SJCRH30 (cell line): ENCODE measurements at regions not wholly inside any gene's neighbourhood (a gene's known extent, or its start where the extent isn't known, plus 50 kb on each side); places are given as distances from the start of the nearest gene placed in this dataset.

Experiments used
- DNase-seq, 2 experiments: peaks; one replicate each; pipeline ENCODE4 v3.0.0-alpha.2; 2015 to 2020
- H3K27ac ChIP-seq: fragments of 250-450 bp; sonication (Bioruptor Pico); 2 replicates; pipeline ENCODE4 v1.5.1; 2020; ENCODE audit warnings: mild to moderate bottlenecking, moderate library complexity
- H3K27me3 ChIP-seq: fragments of 250-450 bp; sonication (Bioruptor Pico); 2 replicates; pipeline ENCODE4 v1.5.1; 2020; ENCODE audit warnings: mild to moderate bottlenecking, moderate library complexity
- H3K36me3 ChIP-seq: fragments of 250-450 bp; sonication (Bioruptor Pico); 2 replicates; pipeline ENCODE4 v1.5.1; 2020; ENCODE audit warnings: mild to moderate bottlenecking, moderate library complexity
- H3K4me1 ChIP-seq: fragments of 250-450 bp; sonication (Bioruptor Pico); 2 replicates; pipeline ENCODE4 v1.5.1; 2020; ENCODE audit warnings: mild to moderate bottlenecking, moderate library complexity
- H3K4me3 ChIP-seq: fragments of 250-450 bp; sonication (Bioruptor Pico); 2 replicates; pipeline ENCODE4 v1.5.1; 2020; ENCODE audit warnings: mild to moderate bottlenecking, moderate library complexity
- H3K9me3 ChIP-seq: fragments of 250-450 bp; sonication (Bioruptor Pico); replicated peaks from 2 replicates; pipeline ENCODE4 v1.5.1; 2020; ENCODE audit warnings: mild to moderate bottlenecking, moderate library complexity

DNA sequence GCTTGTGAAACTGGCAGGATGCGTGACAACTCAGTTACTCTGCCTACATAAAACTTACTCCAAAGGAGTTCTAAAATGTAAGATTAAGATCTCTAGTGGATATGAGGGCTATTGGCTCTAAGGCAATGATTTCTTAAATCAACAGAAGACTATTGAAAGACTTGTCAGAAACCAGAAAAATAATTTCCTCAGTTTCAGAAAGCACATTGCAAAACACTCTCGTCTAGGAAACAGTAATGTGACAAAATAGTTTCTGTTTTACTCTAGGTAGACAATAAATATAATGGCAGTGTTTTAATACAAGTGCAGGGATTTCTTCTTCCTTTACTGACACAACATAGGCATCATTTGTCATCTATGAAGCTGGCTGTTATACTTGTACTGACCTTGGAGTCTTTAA, 230.1 kb downstream of the KCTD12 start:
- no peak for DNase-seq
- H3K4me1 ChIP-seq, result no peaks in the 10 kb centered on the region
- no peak overlapping the region for H3K27ac ChIP-seq
- H3K36me3 ChIP-seq, result no peaks in the 10 kb centered on the region
- H3K9me3 ChIP-seq, result no peaks in the 10 kb centered on the region
- H3K27me3 ChIP-seq, result no peaks in the 10 kb centered on the region
- no peak overlapping the region for H3K4me3 ChIP-seq

DNA sequence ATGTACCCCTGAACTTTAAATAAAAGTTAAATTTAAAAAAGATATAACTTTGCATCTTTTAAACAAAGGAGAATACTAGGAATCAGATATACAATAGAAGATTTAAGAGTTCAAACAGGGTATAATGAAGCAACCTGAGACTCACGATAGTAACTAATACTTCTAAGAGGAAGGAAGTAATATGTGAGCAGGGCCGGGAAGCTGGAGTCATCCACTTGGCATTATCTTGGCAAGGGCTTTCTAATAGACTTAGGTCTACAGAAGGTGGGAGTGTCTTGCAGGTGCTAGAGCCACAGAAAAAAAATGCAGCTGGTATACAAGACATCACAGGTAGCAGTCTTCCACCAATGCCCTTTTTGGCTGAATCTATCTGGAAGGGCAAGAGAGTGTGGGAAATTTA, 231.9 kb downstream of the KCTD12 start:
- H3K9me3 ChIP-seq, result no peaks in the 10 kb centered on the region
- DNase-seq, result no peak
- H3K4me1 ChIP-seq, result no peaks in the 10 kb centered on the region
- no peaks in the 10 kb centered on the region for H3K36me3 ChIP-seq
- H3K4me3 ChIP-seq, result no peak overlapping the region
- no peak overlapping the region for H3K27ac ChIP-seq
- H3K27me3 ChIP-seq, result no peaks in the 10 kb centered on the region

DNA sequence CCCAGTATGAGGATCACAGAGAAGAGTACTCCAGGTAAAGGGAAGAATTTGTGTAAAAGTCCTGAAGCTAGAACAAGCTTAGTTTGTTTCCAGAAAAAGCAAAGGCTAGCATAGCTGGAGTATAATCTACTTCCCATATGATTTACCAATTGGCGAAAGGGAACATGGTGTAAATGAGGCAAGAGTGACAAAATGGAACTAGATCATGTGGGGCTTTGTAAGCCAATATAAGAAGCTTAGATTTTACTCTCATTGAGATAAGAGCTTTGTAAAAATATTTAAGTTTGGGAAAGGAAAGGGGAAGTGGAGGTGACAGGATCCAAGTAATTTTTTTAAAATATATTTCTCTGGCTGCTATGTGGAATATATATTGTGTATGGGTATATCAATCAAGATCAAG, 234.9 kb downstream of the KCTD12 start:
- Histone ChIP-seq H3K4me1 (no peaks in the 10 kb centered on the region; the same call in 1 of the 2 replicates), H3K9me3 (no peaks in the 10 kb centered on the region), H3K27me3 (no peaks in the 10 kb centered on the region), H3K36me3 (no peaks in the 10 kb centered on the region), H3K27ac (no peak overlapping the region), H3K4me3 (no peak overlapping the region)
- DNase-seq, result no peak

DNA sequence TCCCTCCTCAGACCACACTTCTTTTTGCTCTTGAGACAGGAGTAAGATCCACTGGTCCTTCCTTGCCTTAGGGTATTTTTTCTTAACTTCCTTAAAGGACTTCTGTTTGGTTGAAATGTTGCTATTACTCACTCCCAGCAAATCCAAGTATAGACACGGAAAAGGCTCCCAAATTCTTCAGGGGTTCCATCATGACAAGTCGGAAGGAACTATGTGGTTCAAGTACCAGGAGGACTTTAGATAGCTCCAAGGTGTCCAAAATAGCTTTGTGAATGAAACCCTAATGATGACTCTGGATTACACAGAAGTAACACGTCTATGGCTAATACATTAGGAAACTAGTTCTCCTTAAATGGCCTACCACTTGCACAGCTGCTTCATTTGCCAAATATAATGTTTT, 238.7 kb downstream of the KCTD12 start:
- Histone ChIP-seq H3K36me3 (no peaks in the 10 kb centered on the region), H3K4me3 (no peak overlapping the region), H3K9me3 (no peaks in the 10 kb centered on the region), H3K27ac (no peak overlapping the region), H3K27me3 (no peaks in the 10 kb centered on the region), H3K4me1 (no peaks in the 10 kb centered on the region; the same call in none of the 2 replicates)
- DNase-seq, result no peak

DNA sequence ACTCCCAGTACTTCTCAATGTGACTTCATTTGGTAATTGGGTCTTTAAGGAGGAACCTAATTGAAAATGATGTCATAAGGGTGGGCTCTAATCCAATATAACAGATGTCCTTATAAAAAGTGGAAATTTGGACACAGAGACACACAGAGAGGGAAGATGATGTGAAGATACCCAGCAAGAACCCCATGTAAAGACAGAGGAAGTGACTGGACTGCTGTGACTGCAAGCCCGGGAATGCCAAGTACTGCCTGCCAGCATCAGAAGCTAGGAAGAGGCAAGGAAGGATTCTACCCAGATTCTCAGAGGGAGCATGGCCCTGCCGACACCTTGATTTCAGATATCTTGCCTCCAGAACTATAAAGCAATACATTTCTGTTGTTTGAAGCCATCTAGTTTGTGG, 239.3 kb downstream of the KCTD12 start:
- Histone ChIP-seq H3K27me3 (no peaks in the 10 kb centered on the region), H3K4me3 (no peak overlapping the region), H3K36me3 (no peaks in the 10 kb centered on the region), H3K27ac (no peak overlapping the region), H3K9me3 (no peaks in the 10 kb centered on the region), H3K4me1 (peaks cover 2% of the 10 kb centered on the region)
- DNase-seq, result no peak

DNA sequence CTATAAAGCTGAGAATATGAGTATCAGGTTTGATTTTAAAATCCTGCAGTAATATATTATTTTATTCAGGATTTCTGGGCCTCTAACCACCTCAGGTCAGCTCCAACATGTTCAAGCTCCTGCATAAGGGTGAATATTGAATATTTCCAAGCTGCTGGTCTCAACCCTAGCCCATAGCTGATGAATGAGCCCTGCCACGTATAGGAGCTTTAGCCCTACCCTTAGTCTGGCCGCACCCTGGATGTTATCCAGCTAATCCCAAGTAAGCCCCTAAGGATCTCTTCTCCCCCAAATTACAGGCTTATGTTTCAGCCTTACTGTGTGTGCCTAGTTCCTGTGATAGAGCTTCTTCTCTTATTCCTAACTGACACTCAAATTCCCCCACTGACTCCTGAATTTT, 240.6 kb downstream of the KCTD12 start:
- Histone ChIP-seq H3K9me3 (no peaks in the 10 kb centered on the region), H3K27me3 (no peaks in the 10 kb centered on the region), H3K27ac (no peak overlapping the region), H3K36me3 (no peaks in the 10 kb centered on the region), H3K4me1 (peaks cover 10% of the 10 kb centered on the region), H3K4me3 (no peak overlapping the region)
- no peak for DNase-seq

DNA sequence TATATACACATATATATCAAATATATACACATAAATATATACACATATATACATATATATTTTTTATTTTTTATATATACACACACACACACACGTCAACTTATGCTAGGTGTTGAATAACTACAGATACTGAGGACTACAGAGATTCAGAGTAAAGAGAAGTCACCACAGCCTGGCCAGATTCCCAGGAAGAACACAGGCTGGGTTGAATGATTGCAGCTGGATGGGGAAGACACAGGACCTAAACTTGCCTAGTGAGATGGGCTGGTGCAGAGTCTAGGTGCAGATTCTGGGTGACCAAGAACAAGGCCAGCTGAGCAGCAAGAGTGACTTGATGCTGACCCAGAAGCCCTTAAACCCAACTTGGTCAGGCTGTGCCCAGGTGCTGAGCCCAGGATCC, 241.3 kb downstream of the KCTD12 start:
- no peaks in the 10 kb centered on the region for H3K36me3 ChIP-seq
- H3K27ac ChIP-seq, result no peak overlapping the region
- H3K27me3 ChIP-seq, result no peaks in the 10 kb centered on the region
- no peak overlapping the region for H3K4me3 ChIP-seq
- no peak for DNase-seq
- H3K9me3 ChIP-seq, result no peaks in the 10 kb centered on the region
- H3K4me1 ChIP-seq, result peaks cover 16% of the 10 kb centered on the region

DNA sequence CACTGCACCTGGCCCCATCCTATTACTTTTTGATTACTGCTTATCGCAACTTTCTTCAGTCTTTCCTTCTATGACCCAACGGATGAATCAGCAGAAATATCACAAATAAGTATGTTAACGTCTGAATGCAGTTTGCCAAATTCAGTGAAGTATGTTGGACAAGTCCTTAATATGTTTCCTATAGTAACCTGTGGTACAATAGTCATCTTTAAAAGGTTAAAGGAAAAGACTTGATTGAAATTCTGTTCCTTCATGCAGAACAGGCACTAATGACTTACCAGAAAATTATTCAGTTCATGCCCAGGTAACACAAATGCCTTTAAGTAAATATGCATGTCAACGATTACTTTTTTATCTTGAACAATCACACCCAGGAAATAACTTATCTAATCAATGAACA, 242.6 kb downstream of the KCTD12 start:
- H3K4me1 ChIP-seq, result peaks cover 16% of the 10 kb centered on the region
- 0 out of 2 replicates have a peak, but pooled peaks cover 4% of the 10 kb centered on the region for H3K9me3 ChIP-seq
- H3K27ac ChIP-seq, result no peak overlapping the region
- H3K27me3 ChIP-seq, result no peaks in the 10 kb centered on the region
- no peak overlapping the region for H3K4me3 ChIP-seq
- DNase-seq, result no peak
- no peaks in the 10 kb centered on the region for H3K36me3 ChIP-seq

DNA sequence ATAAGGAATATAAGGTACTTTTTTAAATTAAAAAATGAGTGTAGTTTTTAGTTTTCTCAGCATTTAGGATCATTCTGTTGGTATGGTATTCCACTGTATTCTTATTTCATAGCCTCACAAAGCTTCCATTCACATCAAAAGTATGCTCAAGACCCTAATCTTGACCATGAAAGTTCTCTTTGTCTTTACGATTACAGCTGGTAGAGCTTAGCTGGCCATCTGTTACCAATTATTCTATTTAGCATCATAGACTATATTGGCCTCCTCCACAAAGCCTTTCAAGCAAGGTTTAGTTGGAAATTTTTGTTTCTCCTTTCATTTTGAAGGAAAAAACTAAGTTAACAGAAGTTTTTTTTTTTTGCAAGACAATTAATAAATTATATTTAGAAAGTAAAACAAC, 245.1 kb downstream of the KCTD12 start:
- 0 out of 2 replicates have a peak, but pooled peaks cover 4% of the 10 kb centered on the region for H3K9me3 ChIP-seq

DNA sequence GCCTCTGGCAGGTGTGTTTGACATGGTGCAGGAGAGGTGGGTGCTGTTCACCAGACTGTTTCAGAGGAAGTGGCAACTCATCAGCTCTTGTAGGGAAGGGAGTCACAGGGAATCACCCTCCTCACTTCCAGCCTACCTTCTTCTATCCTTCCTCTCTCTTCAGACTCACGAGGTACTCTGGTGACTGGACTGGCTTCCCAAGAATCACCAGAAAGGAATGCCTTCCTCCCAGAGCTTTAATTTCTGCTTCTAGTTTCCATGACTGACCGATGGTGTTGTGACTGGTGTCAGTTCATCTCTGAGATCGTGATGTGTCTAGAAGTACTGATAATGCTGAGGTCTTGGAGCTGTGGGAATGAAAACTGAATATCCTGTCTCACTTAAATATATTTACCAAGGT, 247.3 kb downstream of the KCTD12 start:
- 0 out of 2 replicates have a peak, but pooled peaks cover 4% of the 10 kb centered on the region for H3K9me3 ChIP-seq
- H3K4me3 ChIP-seq, result no peak overlapping the region
- H3K27ac ChIP-seq, result no peak overlapping the region
- no peaks in the 10 kb centered on the region for H3K36me3 ChIP-seq
- no peaks in the 10 kb centered on the region for H3K27me3 ChIP-seq
- peaks cover 16% of the 10 kb centered on the region for H3K4me1 ChIP-seq
- DNase-seq, result no peak

More for the DNA sequence above, 245.1 kb downstream of the KCTD12 start:
- H3K36me3 ChIP-seq, result no peaks in the 10 kb centered on the region
- peak; percentile 18 to 83 for DNase-seq
- H3K27ac ChIP-seq, result peak overlapping the region; percentile 73
- H3K4me1 ChIP-seq, result peaks cover 16% of the 10 kb centered on the region
- H3K27me3 ChIP-seq, result no peaks in the 10 kb centered on the region
- no peak overlapping the region for H3K4me3 ChIP-seq

DNA sequence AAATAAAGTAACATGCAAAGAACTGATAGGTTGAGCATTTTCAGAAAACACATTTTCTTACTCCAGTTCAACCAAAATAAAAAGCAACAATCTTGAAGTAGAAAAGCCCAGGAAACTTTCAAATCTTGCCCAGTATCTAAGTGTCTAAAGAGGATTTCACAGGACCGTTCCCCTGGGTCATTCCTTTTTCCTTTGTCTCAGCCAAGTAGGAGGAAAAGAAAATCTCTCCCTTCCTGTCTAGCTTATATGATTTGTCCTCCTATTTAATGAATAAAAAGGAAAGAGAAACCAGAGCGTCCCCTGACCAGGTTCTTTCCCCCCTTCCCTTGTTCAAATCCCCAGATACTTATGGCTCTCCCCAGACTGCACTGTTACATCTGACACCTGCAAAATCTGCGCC, 248.0 kb downstream of the KCTD12 start:
- H3K4me3 ChIP-seq, result no peak overlapping the region
- 0 out of 2 replicates have a peak, but pooled peaks cover 4% of the 10 kb centered on the region for H3K9me3 ChIP-seq
- H3K27me3 ChIP-seq, result no peaks in the 10 kb centered on the region
- DNase-seq, result no peak
- no peaks in the 10 kb centered on the region for H3K36me3 ChIP-seq
- peaks cover 16% of the 10 kb centered on the region for H3K4me1 ChIP-seq
- H3K27ac ChIP-seq, result no peak overlapping the region

DNA sequence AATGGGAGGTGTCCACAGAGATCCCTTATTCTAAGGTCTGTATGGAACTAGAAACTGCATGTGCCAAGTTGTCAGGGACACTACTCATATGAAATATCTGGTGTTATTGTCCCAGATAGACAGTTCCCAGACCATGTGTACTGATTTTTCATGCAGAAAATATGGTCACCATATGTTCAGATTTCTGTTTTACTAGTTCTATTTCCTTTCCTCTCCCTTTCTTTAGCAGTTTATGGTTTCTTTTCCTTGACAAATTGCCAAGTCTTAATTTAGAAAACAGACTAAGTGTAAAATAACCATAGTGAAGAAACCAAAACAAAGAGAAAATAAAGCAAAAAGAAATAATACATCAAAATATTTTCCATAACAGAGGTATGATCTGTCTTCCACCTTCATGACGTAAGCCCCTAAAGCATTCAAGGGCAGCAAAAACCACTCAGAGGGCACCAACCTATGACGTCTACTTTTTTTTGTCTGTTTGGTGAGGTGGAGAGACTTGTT, 248.5 kb downstream of the KCTD12 start:
- Histone ChIP-seq H3K36me3 (no peaks in the 10 kb centered on the region), H3K4me3 (no peak overlapping the region), H3K27ac (no peak overlapping the region), H3K4me1 (peaks cover 16% of the 10 kb centered on the region), H3K27me3 (no peaks in the 10 kb centered on the region), H3K9me3 (0 out of 2 replicates have a peak, but pooled peaks cover 4% of the 10 kb centered on the region)
- no peak for DNase-seq

DNA sequence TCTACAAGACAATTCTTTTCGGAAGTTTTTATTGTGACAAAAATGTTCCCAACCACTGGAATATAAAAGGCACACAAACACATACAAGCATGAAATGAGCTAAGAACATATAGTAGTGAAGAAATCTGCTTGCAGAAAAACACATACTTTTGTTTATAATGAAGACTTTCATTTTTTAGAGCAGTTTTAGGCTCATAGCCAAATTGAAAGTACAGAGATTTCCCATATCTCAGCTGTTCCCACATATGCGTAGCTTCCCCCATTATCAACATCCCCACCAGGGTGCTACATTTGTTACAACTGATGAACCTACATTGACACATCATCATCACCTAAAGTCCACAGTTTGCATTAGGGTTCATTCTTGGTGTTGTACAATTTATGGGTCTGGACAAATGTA, 249.4 kb downstream of the KCTD12 start:
- Histone ChIP-seq H3K9me3 (0 out of 2 replicates have a peak, but pooled peaks cover 4% of the 10 kb centered on the region), H3K36me3 (no peaks in the 10 kb centered on the region), H3K4me1 (peaks cover 13% of the 10 kb centered on the region), H3K4me3 (no peak overlapping the region), H3K27ac (no peak overlapping the region), H3K27me3 (no peaks in the 10 kb centered on the region)
- no peak for DNase-seq

DNA sequence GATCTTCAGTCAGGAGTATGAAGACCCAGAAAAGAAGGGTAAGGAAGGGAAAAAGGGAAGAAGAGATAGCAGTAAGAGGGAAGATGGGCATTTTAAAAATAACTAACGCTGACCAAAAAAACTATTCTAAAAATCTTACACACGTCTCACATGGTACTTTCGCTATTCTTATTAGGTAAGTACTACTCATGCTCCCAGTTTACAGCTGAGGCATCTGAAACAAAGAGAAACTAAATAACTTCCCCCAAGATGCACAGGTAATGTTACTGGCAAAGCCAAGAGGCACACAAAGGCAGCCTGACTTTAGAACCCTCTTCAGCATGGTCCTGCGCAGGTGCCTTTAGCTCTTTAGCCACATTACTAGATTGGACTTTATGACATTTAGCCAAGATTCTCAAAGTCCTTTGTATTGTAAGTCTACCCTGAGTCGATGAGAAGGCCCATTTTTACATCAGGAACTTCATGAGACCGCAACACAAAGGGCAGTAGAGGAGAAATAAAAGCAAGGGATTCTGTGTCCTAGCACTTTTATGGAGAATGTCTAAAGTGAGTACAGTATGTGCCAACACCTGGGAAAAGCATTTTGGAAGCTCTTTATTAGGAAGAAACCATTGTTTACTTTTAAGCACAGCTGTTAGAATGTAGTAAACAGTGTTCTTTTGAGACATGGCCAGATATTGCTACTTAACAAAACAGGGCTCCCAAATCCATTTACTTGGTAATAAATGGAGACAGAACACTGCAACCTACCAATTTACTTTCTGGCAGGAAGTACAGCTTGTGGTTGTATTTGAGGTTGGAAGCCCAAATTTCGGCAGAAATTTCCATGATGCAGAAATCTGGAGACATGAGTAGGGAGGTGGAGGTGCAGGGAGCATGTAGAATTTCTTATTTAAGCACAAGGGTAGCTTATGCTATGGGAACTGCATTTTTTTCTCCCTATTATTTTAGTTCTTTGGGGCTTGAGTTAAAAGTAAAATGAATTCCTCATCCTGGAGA, 250.7 kb downstream of the KCTD12 start:
- H3K36me3 ChIP-seq, result no peaks in the 10 kb centered on the region
- H3K4me1 ChIP-seq, result peaks cover 5% of the 10 kb centered on the region
- H3K9me3 ChIP-seq, result 0 out of 2 replicates have a peak, but pooled peaks cover 4% of the 10 kb centered on the region
- DNase-seq, result no peak
- no peak overlapping the region for H3K27ac ChIP-seq
- no peak overlapping the region for H3K4me3 ChIP-seq
- no peaks in the 10 kb centered on the region for H3K27me3 ChIP-seq

DNA sequence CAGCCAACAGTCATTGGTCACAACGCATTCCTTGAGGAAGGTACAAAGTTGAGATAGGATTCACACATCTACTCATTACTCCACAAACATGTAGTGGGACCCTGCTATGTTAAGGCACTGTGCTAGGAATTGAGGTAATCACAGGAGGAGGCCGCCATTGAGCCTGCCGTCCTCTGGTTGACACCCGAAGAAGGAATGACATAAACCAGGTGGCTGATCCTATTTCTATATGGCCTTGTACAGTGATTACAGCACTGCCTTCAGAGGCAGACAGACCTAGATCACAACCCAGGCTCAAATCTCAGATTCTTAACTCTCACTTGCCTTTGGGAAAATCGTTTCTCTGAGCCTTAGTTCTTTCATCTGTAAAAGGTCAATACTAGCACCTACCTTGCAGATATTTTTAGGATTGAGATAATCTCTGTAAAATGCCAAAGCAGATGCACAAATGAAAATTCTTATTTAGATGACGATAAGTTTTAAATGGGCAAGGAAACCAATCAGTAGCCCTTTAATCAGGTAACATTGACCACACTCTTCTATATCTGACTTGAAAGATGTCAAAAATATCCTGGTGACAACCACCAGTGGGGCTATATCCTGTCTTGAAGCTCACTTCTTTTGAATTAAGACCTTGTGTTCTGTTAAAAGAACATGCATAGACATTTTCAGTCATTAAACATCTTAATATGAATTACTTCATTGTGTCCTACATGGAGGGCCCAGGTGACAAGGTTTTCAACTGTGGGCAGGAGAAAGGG, 251.6 kb downstream of the KCTD12 start:
- peak in 1 of 2 experiments; percentile 10 for DNase-seq

More for the DNA sequence above, 251.6 kb downstream of the KCTD12 start:
- no peak overlapping the region for H3K4me3 ChIP-seq
- H3K27ac ChIP-seq, result no peak overlapping the region
- H3K27me3 ChIP-seq, result no peaks in the 10 kb centered on the region
- no peaks in the 10 kb centered on the region for H3K36me3 ChIP-seq
- 0 out of 2 replicates have a peak, but pooled peaks cover 4% of the 10 kb centered on the region for H3K9me3 ChIP-seq
- H3K4me1 ChIP-seq, result no peaks in the 10 kb centered on the region
